ENCODE measurements at regions not wholly inside any gene's neighbourhood (a gene's known extent, or its start where the extent isn't known, plus 50 kb on each side); places are given as distances from the start of the nearest gene placed in this dataset.

DNA sequence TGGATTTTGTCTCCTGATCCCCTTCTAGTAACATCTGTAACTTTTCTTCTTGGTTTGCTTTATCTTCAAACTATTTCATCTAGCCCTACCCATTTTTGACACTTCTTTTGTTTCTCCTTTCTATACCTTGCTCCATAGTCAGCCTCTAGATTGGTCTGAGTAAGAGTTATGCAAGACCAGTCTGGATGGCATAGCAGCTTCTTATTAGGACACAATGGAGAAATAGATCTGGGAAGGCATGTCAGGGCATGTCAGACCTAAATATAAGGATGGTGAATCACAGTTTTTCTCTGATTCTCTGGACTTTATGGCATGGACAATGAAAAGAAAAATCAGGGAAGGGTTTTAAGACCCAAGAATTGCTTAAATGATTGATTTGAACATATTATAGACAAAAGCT, 452.5 kb downstream of the RAP2B start:
- no peak overlapping the region for H3K4me2 ChIP-seq
- no peaks in the 10 kb centered on the region for H3K36me3 ChIP-seq (ENCODE audit: insufficient read depth)
- no peaks in the 10 kb centered on the region for H3K79me2 ChIP-seq (ENCODE audit: insufficient read depth, low read depth)
- H4K20me1 ChIP-seq (ENCODE audit: insufficient read depth) = no peaks in the 10 kb centered on the region
- no peak overlapping the region for H3K4me3 ChIP-seq (IDR thresholded peaks at IDR 0.05; ENCODE audit: insufficient read depth, low read depth, low read length)
- no peaks in the 10 kb centered on the region for H3K4me1 ChIP-seq (ENCODE audit: low read depth, poor library complexity, severe bottlenecking)
- no peak overlapping the region for H3K9ac ChIP-seq
- no peak overlapping the region for H2AFZ ChIP-seq (ENCODE audit: low read depth)
- TF ChIP-seq, protein P1, sequence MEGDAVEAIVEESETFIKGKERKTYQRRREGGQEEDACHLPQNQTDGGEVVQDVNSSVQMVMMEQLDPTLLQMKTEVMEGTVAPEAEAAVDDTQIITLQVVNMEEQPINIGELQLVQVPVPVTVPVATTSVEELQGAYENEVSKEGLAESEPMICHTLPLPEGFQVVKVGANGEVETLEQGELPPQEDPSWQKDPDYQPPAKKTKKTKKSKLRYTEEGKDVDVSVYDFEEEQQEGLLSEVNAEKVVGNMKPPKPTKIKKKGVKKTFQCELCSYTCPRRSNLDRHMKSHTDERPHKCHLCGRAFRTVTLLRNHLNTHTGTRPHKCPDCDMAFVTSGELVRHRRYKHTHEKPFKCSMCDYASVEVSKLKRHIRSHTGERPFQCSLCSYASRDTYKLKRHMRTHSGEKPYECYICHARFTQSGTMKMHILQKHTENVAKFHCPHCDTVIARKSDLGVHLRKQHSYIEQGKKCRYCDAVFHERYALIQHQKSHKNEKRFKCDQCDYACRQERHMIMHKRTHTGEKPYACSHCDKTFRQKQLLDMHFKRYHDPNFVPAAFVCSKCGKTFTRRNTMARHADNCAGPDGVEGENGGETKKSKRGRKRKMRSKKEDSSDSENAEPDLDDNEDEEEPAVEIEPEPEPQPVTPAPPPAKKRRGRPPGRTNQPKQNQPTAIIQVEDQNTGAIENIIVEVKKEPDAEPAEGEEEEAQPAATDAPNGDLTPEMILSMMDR (conservative IDR thresholded peaks at IDR 0.05; ENCODE audit: low read depth, low read length) = no peak
- no peak overlapping the region for H3K27ac ChIP-seq
- H3K27me3 ChIP-seq (ENCODE audit: insufficient read depth, low read depth) = no peaks in the 10 kb centered on the region

DNA sequence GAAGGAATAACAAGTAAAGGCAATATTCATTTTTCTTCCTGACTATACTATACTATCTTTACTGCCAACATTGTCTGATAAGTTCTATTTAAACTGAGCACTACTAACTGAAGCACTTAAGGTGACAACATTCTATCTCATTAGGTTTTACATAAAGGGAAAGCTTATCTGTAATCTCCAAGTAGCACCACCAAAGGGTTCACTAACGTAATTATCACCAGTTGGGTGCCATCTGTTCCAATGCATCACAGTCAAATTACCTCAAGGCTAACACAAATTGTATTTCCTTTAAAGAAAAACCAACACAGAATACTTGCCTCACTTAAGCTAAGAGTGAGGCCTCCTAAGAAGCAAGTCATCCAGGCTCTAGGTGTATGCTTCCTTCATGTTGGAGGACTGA, 453.8 kb downstream of the RAP2B start:
- TF ChIP-seq, protein P1 (conservative IDR thresholded peaks at IDR 0.05; ENCODE audit: low read depth, low read length) = no peak
- Histone ChIP-seq H3K9ac (no peak overlapping the region), H3K36me3 (ENCODE audit: insufficient read depth) (no peaks in the 10 kb centered on the region), H3K27ac (no peak overlapping the region), H3K79me2 (ENCODE audit: insufficient read depth, low read depth) (no peaks in the 10 kb centered on the region), H2AFZ (ENCODE audit: low read depth) (no peak overlapping the region), H3K4me3 (IDR thresholded peaks at IDR 0.05; ENCODE audit: insufficient read depth, low read depth, low read length) (no peak overlapping the region), H3K27me3 (ENCODE audit: insufficient read depth, low read depth) (no peaks in the 10 kb centered on the region), H3K4me1 (ENCODE audit: low read depth, poor library complexity, severe bottlenecking) (no peaks in the 10 kb centered on the region), H3K4me2 (no peak overlapping the region), H4K20me1 (ENCODE audit: insufficient read depth) (no peaks in the 10 kb centered on the region)

DNA sequence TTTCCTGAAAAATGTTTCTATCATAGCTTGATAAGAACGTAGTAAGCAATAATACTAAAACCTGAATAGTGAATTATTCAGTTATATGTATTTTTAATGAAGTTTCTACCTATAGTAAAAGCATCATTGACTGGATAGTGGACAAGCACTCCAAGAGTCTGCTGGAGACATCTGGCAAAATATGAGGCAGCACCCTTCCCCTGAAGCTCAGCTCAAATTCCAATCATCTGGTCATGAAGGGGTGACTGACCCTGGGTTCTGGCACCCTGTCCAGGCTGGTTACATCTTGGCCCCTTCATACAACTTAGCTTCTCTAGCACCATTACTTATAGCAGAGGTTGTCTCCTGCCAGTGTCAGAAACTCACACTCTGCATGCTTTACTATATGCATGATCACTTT, 455.4 kb downstream of the RAP2B start:
- Histone ChIP-seq H3K27me3 (ENCODE audit: insufficient read depth, low read depth) (no peaks in the 10 kb centered on the region), H3K4me3 (IDR thresholded peaks at IDR 0.05; ENCODE audit: insufficient read depth, low read depth, low read length) (no peak overlapping the region), H3K4me2 (no peak overlapping the region), H3K9ac (no peak overlapping the region), H3K4me1 (ENCODE audit: low read depth, poor library complexity, severe bottlenecking) (peaks cover 12% of the 10 kb centered on the region), H3K79me2 (ENCODE audit: insufficient read depth, low read depth) (no peaks in the 10 kb centered on the region), H2AFZ (ENCODE audit: low read depth) (no peak overlapping the region), H3K36me3 (ENCODE audit: insufficient read depth) (no peaks in the 10 kb centered on the region), H3K27ac (no peak overlapping the region), H4K20me1 (ENCODE audit: insufficient read depth) (no peaks in the 10 kb centered on the region)
- TF ChIP-seq, protein P1 (conservative IDR thresholded peaks at IDR 0.05; ENCODE audit: low read depth, low read length) = no peak

GRCh38 chr3:153618176-153618575, 456.1 kb downstream of the RAP2B start:
- Histone ChIP-seq H4K20me1 (ENCODE audit: insufficient read depth) (no peaks in the 10 kb centered on the region), H3K4me2 (no peak overlapping the region), H2AFZ (ENCODE audit: low read depth) (no peak overlapping the region), H3K9ac (no peak overlapping the region), H3K79me2 (ENCODE audit: insufficient read depth, low read depth) (no peaks in the 10 kb centered on the region), H3K4me1 (ENCODE audit: low read depth, poor library complexity, severe bottlenecking) (peaks cover 15% of the 10 kb centered on the region), H3K27ac (no peak overlapping the region), H3K27me3 (ENCODE audit: insufficient read depth, low read depth) (no peaks in the 10 kb centered on the region), H3K4me3 (IDR thresholded peaks at IDR 0.05; ENCODE audit: insufficient read depth, low read depth, low read length) (no peak overlapping the region), H3K36me3 (ENCODE audit: insufficient read depth) (no peaks in the 10 kb centered on the region)
- TF ChIP-seq, protein P1 (conservative IDR thresholded peaks at IDR 0.05; ENCODE audit: low read depth, low read length) = no peak
